Neural cell (in vitro differentiated cells): ENCODE measurements at regions not wholly inside any gene's neighbourhood (a gene's known extent, or its start where the extent isn't known, plus 50 kb on each side); places are given as distances from the start of the nearest gene placed in this dataset.

ENCODE experiments used
- EP300 ChIP-seq: fragments of 450-650 bp; conservative IDR thresholded peaks from 2 replicates; pipeline ENCODE4 v1.6.1; 2014; ENCODE audit warnings: antibody characterized with exemption, mild to moderate bottlenecking, moderate library complexity; ENCODE audit not compliant: poor library complexity, severe bottlenecking
- TAF1 ChIP-seq: IDR thresholded peaks from 2 replicates; pipeline ENCODE4 v1.6.1; 2012; ENCODE audit warnings: low read depth
- TF ChIP-seq, protein P1 (sequence below): fragments of 450-650 bp; IDR thresholded peaks from 2 replicates; pipeline ENCODE4 v1.5.1; 2014; ENCODE audit warnings: antibody characterized with exemption, mild to moderate bottlenecking, moderate library complexity; ENCODE audit not compliant: poor library complexity, severe bottlenecking

DNA sequence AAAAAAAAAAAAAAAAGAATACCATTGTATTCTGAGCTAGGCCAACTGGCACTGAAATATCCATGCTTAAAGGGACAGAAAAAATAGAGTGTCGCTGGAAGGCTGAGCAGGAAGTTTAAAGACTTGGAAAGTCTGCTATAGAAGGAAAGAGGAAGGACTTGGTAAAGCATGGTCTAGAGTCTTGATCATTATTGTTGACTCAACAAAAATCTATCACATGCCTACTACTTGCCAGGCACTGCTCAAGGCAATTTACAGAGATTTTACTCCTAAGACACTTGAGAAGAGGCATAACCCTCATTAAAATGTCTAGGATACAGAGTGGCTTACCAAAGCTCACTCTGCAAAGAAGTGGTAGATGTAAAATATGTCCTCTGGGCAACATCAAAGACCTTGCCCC lies 324.0 kb upstream of the DAB1 start:
- TF ChIP-seq TAF1 (no peak), EP300 (no peak)
- TF ChIP-seq, protein P1, sequence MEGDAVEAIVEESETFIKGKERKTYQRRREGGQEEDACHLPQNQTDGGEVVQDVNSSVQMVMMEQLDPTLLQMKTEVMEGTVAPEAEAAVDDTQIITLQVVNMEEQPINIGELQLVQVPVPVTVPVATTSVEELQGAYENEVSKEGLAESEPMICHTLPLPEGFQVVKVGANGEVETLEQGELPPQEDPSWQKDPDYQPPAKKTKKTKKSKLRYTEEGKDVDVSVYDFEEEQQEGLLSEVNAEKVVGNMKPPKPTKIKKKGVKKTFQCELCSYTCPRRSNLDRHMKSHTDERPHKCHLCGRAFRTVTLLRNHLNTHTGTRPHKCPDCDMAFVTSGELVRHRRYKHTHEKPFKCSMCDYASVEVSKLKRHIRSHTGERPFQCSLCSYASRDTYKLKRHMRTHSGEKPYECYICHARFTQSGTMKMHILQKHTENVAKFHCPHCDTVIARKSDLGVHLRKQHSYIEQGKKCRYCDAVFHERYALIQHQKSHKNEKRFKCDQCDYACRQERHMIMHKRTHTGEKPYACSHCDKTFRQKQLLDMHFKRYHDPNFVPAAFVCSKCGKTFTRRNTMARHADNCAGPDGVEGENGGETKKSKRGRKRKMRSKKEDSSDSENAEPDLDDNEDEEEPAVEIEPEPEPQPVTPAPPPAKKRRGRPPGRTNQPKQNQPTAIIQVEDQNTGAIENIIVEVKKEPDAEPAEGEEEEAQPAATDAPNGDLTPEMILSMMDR = no peak
